Smooth muscle cell (in vitro differentiated cells): ENCODE measurements at regions not wholly inside any gene's neighbourhood (a gene's known extent, or its start where the extent isn't known, plus 50 kb on each side); places are given as distances from the start of the nearest gene placed in this dataset.

ENCODE experiments used
- DNase-seq: peaks from one replicate; lab custom pipeline; 2025; ENCODE audit not compliant: unreplicated experiment; lab: John Stamatoyannopoulos, UW
- H2AFZ ChIP-seq: fragments of 200-600 bp; sonication (generic); 2 replicates; pipeline ENCODE4 v1.6.0; 2016; ENCODE audit warnings: antibody characterized with exemption, low read depth, mild to moderate bottlenecking
- H3F3A ChIP-seq: fragments of 200-600 bp; sonication (generic); 2 replicates; pipeline ENCODE4 v1.6.0; 2017; ENCODE audit warnings: antibody characterized with exemption, low read depth
- H3K27ac ChIP-seq: fragments of 200-600 bp; sonication (generic); 2 replicates; pipeline ENCODE4 v1.5.1; 2016; ENCODE audit warnings: low read depth, mild to moderate bottlenecking
- H3K27me3 ChIP-seq: fragments of 200-600 bp; sonication (generic); 2 replicates; pipeline ENCODE4 v1.6.1; 2016; ENCODE audit warnings: low read depth, mild to moderate bottlenecking
- H3K36me3 ChIP-seq: fragments of 200-600 bp; sonication (generic); 2 replicates; pipeline ENCODE4 v1.5.1; 2016; ENCODE audit warnings: low read depth
- H3K4me1 ChIP-seq: fragments of 200-600 bp; sonication (generic); 2 replicates; pipeline ENCODE4 v1.5.1; 2016; ENCODE audit warnings: low read depth
- H3K4me2 ChIP-seq: fragments of 200-600 bp; sonication (generic); 2 replicates; pipeline ENCODE4 v1.6.0; 2016; ENCODE audit warnings: mild to moderate bottlenecking
- H3K4me3 ChIP-seq: fragments of 200-600 bp; sonication (generic); 2 replicates; pipeline ENCODE4 v1.5.1; 2016; ENCODE audit warnings: mild to moderate bottlenecking
- H3K79me2 ChIP-seq: fragments of 200-600 bp; sonication (generic); 2 replicates; pipeline ENCODE4 v1.6.0; 2016; ENCODE audit warnings: low read depth, mild to moderate bottlenecking
- H3K9ac ChIP-seq: fragments of 200-600 bp; sonication (generic); 2 replicates; pipeline ENCODE4 v1.6.0; 2016; ENCODE audit warnings: low read depth
- H3K9me3 ChIP-seq: fragments of 200-600 bp; sonication (generic); replicated peaks from 2 replicates; pipeline ENCODE4 v1.5.1; 2016; ENCODE audit warnings: low read depth
- H4K20me1 ChIP-seq: fragments of 200-600 bp; sonication (generic); 2 replicates; pipeline ENCODE4 v1.6.0; 2016; ENCODE audit warnings: low read depth
- WGBS: methylation state at CpG from one replicate; pipeline ENCODE4 v1.1.7; 2016; ENCODE audit warnings: low lambda C conversion rate; 5-methylcytosine and 5-hydroxymethylcytosine counted together
- TF ChIP-seq, protein P1 (sequence below): fragments of 200-600 bp; sonication (generic); IDR thresholded peaks from 2 replicates; pipeline ENCODE4 v1.5.1; 2017; ENCODE audit warnings: borderline replicate concordance, mild to moderate bottlenecking, antibody characterized with exemption; ENCODE audit not compliant: insufficient read depth, poor library complexity, severe bottlenecking

DNA sequence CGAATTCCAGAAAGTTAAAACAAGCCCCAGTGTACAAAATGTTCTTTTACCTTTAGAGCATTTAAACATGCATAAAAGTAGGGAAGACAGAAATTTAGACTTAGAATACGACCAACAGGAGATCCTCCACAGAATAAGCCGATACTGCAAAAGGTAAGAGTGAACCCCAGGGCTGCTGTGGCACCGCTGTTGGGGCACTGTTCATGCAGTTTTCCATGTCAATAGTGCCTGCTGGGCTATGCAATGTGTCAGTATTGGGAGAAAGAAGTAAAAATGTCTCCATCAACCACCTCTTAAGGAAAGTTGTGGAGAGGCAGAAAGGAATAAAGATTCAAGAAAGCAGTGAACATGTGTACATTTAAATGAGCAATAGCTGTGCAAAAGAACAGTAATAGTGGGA is 326.5 kb upstream of the SEMA3C start:
- Histone ChIP-seq H3F3A (no peaks in the 10 kb centered on the region), H2AFZ (peak overlapping the region; percentile 37), H3K4me1 (no peaks in the 10 kb centered on the region), H3K9ac (no peak overlapping the region), H3K4me3 (no peak overlapping the region), H4K20me1 (no peaks in the 10 kb centered on the region), H3K4me2 (no peak overlapping the region), H3K36me3 (no peaks in the 10 kb centered on the region), H3K27ac (no peak overlapping the region), H3K79me2 (no peaks in the 10 kb centered on the region), H3K9me3 (no peaks in the 10 kb centered on the region), H3K27me3 (no peaks in the 10 kb centered on the region)
- TF ChIP-seq, protein P1, sequence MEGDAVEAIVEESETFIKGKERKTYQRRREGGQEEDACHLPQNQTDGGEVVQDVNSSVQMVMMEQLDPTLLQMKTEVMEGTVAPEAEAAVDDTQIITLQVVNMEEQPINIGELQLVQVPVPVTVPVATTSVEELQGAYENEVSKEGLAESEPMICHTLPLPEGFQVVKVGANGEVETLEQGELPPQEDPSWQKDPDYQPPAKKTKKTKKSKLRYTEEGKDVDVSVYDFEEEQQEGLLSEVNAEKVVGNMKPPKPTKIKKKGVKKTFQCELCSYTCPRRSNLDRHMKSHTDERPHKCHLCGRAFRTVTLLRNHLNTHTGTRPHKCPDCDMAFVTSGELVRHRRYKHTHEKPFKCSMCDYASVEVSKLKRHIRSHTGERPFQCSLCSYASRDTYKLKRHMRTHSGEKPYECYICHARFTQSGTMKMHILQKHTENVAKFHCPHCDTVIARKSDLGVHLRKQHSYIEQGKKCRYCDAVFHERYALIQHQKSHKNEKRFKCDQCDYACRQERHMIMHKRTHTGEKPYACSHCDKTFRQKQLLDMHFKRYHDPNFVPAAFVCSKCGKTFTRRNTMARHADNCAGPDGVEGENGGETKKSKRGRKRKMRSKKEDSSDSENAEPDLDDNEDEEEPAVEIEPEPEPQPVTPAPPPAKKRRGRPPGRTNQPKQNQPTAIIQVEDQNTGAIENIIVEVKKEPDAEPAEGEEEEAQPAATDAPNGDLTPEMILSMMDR, result no peak
- no peak for DNase-seq
- WGBS, result 71% methylated on average over 4 of the region's 4 CpGs

- TF ChIP-seq, protein P1, result no peak
- H4K20me1 ChIP-seq, result no peaks in the 10 kb centered on the region
- no peaks in the 10 kb centered on the region for H3K79me2 ChIP-seq
- H3K4me1 ChIP-seq, result no peaks in the 10 kb centered on the region
- 94% methylated on average over 3 of the region's 3 CpGs for WGBS
- no peaks in the 10 kb centered on the region for H3K9me3 ChIP-seq
- no peak overlapping the region for H3K4me3 ChIP-seq
- H3K27ac ChIP-seq, result no peak overlapping the region
- H3K27me3 ChIP-seq, result no peaks in the 10 kb centered on the region
- H3K9ac ChIP-seq, result no peak overlapping the region
- H2AFZ ChIP-seq, result no peak overlapping the region
- H3K36me3 ChIP-seq, result no peaks in the 10 kb centered on the region
- no peaks in the 10 kb centered on the region for H3F3A ChIP-seq
- H3K4me2 ChIP-seq, result no peak overlapping the region
- no peak for DNase-seq
These were observed 325.4 kb upstream of the SEMA3C start for GRCh38 chr7:81244224-81244623.

GRCh38 chr7:81236560-81236959 is 317.7 kb upstream of the SEMA3C start:
- TF ChIP-seq, protein P1, result no peak
- H3K27ac ChIP-seq, result no peak overlapping the region
- H3K36me3 ChIP-seq, result no peaks in the 10 kb centered on the region
- no peaks in the 10 kb centered on the region for H4K20me1 ChIP-seq
- no peak overlapping the region for H3K4me3 ChIP-seq
- H3K9ac ChIP-seq, result no peak overlapping the region
- no peaks in the 10 kb centered on the region for H3K9me3 ChIP-seq
- 82% methylated on average over 2 of the region's 2 CpGs for WGBS
- H3K4me1 ChIP-seq, result no peaks in the 10 kb centered on the region
- no peaks in the 10 kb centered on the region for H3K79me2 ChIP-seq
- H3K4me2 ChIP-seq, result no peak overlapping the region
- no peaks in the 10 kb centered on the region for H3K27me3 ChIP-seq
- H3F3A ChIP-seq, result no peaks in the 10 kb centered on the region
- H2AFZ ChIP-seq, result no peak overlapping the region
- DNase-seq, result no peak

DNA sequence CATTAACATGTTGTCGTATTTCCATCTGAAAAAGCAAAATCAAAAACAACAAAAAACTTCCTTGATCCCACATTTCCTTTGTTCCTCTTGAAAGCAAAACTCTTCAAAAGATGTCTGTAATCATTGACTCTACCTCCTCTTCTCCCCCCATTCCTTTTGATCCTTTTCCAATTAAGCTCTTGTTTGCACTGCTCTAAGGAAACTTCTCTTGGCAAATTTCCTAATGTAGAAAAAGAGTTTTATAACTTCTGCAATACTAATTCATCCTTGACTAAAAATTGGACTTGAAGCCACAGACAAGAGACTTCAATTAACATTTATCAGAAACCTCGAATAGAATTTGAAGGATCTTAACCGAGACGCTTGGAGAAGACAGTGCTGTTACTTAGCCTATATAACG is 317.1 kb upstream of the SEMA3C start:
- Histone ChIP-seq H3K27me3 (no peaks in the 10 kb centered on the region), H3K9ac (no peak overlapping the region), H3K27ac (no peak overlapping the region), H4K20me1 (no peaks in the 10 kb centered on the region), H3K4me1 (no peaks in the 10 kb centered on the region), H3K79me2 (no peaks in the 10 kb centered on the region), H3K4me3 (no peak overlapping the region), H3K9me3 (no peaks in the 10 kb centered on the region), H3K36me3 (no peaks in the 10 kb centered on the region), H2AFZ (no peak overlapping the region), H3K4me2 (no peak overlapping the region), H3F3A (no peaks in the 10 kb centered on the region)
- 89% methylated on average over 5 of the region's 5 CpGs for WGBS
- DNase-seq, result no peak
- TF ChIP-seq, protein P1, result no peak
